AG04450 (cell line): ENCODE measurements at regions not wholly inside any gene's neighbourhood (a gene's known extent, or its start where the extent isn't known, plus 50 kb on each side); places are given as distances from the start of the nearest gene placed in this dataset.

Experiments used
- CTCF ChIA-PET: fragments of 300-600, 350-600 bp; formaldehyde crosslinking; extraction: SDS; loops from one replicate; lab custom pipeline; 2022; ENCODE audit warnings: antibody characterized with exemption, inconsistent platforms; lab: Charles Lee
- POLR2A ChIA-PET: fragments of 350-600 bp; formaldehyde crosslinking; extraction: SDS; loops from one replicate; lab custom pipeline; 2021; ENCODE audit warnings: antibody characterized with exemption, inconsistent platforms; lab: Yijun Ruan, JAX
- DNase-seq: peaks from one replicate; pipeline ENCODE4 v3.0.0-alpha.2; 2011; ENCODE audit warnings: low read depth, low spot score
- H3K27ac ChIP-seq: one replicate; pipeline ENCODE4 v1.5.1; 2012; ENCODE audit warnings: low read depth, low read length, control low read depth
- H3K27me3 ChIP-seq: one replicate; pipeline ENCODE4 v1.6.0; 2012; ENCODE audit warnings: low read length; ENCODE audit not compliant: control insufficient read depth, insufficient read depth
- H3K4me3 ChIP-seq: 2 replicates; pipeline ENCODE4 v1.5.1; 2011; ENCODE audit warnings: mild to moderate bottlenecking, low read depth, low read length, control low read depth
- H3K9me3 ChIP-seq: 2 replicates; pipeline ENCODE4 v1.5.1; 2012; ENCODE audit warnings: low read length; ENCODE audit not compliant: control insufficient read depth, insufficient read depth
- CTCF ChIP-seq: IDR thresholded peaks from 2 replicates; pipeline ENCODE4 v1.5.1; 2011; ENCODE audit warnings: low read depth, low read length, control low read depth, inconsistent platforms

- no peak for TF ChIP-seq CTCF
- CTCF ChIA-PET: interaction anchor here (0.6 kb wide), 2 partner anchors 87 to 960 kb away, joined by 3 to 4 read pairs; no protein-coding TSS in a partner anchor
- H3K4me3 ChIP-seq: no peak overlapping the region
- no peak for DNase-seq
- POLR2A ChIA-PET: no interaction called here
- peaks cover 14% of the 10 kb centered on the region for H3K9me3 ChIP-seq
- no peak overlapping the region for H3K27ac ChIP-seq
- H3K27me3 ChIP-seq: peaks cover 2% of the 10 kb centered on the region
Observed at GRCh38 chr7:3241686-3242258, 59.3 kb upstream of the SDK1 start.

DNA sequence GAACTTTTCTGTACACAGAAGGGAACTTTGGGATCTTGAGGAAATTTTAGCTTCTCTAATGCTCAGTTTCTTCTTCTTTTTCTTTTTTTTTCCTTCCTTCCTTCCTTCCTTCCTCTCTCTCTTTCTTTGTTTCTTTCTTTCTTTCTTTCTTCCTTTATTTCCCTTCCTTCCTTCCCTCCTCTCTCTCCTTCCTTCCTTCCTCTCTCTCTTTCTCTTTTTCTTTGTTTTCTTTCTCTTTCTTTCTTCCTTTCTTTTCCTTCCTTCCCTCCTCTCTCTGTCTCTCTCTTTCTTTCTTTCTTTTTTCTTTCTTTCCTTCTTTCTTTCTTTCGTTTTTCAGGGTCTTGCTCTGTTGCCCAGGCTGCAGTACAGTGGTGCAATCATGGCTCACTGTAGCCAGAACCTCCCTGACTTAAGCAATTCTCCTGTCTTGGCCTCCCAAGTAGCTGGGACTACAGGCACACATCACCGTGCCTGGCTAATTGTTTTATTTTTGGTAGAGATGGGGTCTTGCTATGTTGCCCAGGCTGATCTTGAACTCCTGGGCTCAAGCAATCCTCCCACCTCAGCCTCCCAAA lies 58.6 kb upstream of the SDK1 start:
- H3K4me3 ChIP-seq: no peak overlapping the region
- no peak for DNase-seq
- no peaks in the 10 kb centered on the region for H3K27me3 ChIP-seq
- TF ChIP-seq CTCF: no peak
- H3K27ac ChIP-seq: no peak overlapping the region
- POLR2A ChIA-PET: no interaction called here
- H3K9me3 ChIP-seq: peaks cover 13% of the 10 kb centered on the region
- CTCF ChIA-PET: no interaction called here

- POLR2A ChIA-PET: interaction anchor here (0.7 to 2.1 kb wide), 2 partner anchors 17 to 24 kb away, joined by 4 to 15 read pairs; no protein-coding TSS in a partner anchor
- H3K27me3 ChIP-seq: no peaks in the 10 kb centered on the region
Observed at GRCh38 chr7:3243256-3243655, 57.8 kb upstream of the SDK1 start.

GRCh38 chr7:3243680-3244079 lies 57.4 kb upstream of the SDK1 start:
- ChIA-PET POLR2A (interaction anchor here (0.7 to 2.1 kb wide), 2 partner anchors 17 to 24 kb away, joined by 4 to 15 read pairs; no protein-coding TSS in a partner anchor), CTCF (interaction anchor here (0.7 kb wide), 1 partner anchor 778 kb away, joined by 3 read pairs; no protein-coding TSS in a partner anchor)
- DNase-seq: no peak
- peak overlapping the region; percentile 82 for H3K27ac ChIP-seq
- no peak for TF ChIP-seq CTCF
- no peak overlapping the region for H3K4me3 ChIP-seq
- no peaks in the 10 kb centered on the region for H3K27me3 ChIP-seq
- peaks cover 13% of the 10 kb centered on the region for H3K9me3 ChIP-seq

More at GRCh38 chr7:3243256-3243655, 57.8 kb upstream of the SDK1 start:
- no peak for TF ChIP-seq CTCF
- DNase-seq: no peak
- no peak overlapping the region for H3K27ac ChIP-seq
- no peak overlapping the region for H3K4me3 ChIP-seq
- CTCF ChIA-PET: interaction anchor here (0.7 kb wide), 1 partner anchor 779 kb away, joined by 3 read pairs; no protein-coding TSS in a partner anchor
- peaks cover 13% of the 10 kb centered on the region for H3K9me3 ChIP-seq

- ChIA-PET POLR2A (interaction anchor here (1.0 to 2.1 kb wide), 2 partner anchors 23 to 28 kb away, joined by 3 to 15 read pairs; no protein-coding TSS in a partner anchor), CTCF (interaction anchor here (1.6 kb wide), 1 partner anchor 44 kb away, joined by 4 read pairs; no protein-coding TSS in a partner anchor)
- Histone ChIP-seq H3K4me3 (no peak overlapping the region), H3K9me3 (peaks cover 13% of the 10 kb centered on the region), H3K27me3 (no peaks in the 10 kb centered on the region), H3K27ac (peak overlapping the region; percentile 82)
- DNase-seq: peak; percentile 68
- no peak for TF ChIP-seq CTCF
Observed at GRCh38 chr7:3244241-3244814, 56.7 kb upstream of the SDK1 start.
